ENCODE measurements at regions not wholly inside any gene's neighbourhood (a gene's known extent, or its start where the extent isn't known, plus 50 kb on each side); places are given as distances from the start of the nearest gene placed in this dataset.

DNA sequence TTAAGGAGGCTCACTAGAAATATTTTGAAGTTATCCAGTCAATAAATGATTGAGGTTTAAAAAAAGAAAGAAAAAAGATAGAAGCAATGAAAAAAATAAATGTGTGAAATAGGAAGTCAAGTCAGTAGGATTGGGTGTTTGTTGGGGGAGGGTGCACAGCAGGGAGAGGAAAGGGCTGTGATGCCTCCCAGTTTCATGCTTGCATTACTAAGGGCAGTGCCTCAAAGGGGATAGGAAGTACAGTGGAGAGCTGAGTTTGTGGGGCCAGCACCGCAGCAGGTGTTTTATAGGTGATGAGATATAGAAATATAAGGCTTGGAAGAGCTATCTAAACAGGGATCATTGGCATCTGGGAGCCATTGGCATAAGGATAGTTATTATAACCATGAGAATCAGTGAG lies 919.2 kb downstream of the STIM2 start:
- TF ChIP-seq, protein P1, sequence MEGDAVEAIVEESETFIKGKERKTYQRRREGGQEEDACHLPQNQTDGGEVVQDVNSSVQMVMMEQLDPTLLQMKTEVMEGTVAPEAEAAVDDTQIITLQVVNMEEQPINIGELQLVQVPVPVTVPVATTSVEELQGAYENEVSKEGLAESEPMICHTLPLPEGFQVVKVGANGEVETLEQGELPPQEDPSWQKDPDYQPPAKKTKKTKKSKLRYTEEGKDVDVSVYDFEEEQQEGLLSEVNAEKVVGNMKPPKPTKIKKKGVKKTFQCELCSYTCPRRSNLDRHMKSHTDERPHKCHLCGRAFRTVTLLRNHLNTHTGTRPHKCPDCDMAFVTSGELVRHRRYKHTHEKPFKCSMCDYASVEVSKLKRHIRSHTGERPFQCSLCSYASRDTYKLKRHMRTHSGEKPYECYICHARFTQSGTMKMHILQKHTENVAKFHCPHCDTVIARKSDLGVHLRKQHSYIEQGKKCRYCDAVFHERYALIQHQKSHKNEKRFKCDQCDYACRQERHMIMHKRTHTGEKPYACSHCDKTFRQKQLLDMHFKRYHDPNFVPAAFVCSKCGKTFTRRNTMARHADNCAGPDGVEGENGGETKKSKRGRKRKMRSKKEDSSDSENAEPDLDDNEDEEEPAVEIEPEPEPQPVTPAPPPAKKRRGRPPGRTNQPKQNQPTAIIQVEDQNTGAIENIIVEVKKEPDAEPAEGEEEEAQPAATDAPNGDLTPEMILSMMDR (IDR thresholded peaks at IDR 0.05): no peak
- TF ChIP-seq POLR2A (IDR thresholded peaks at IDR 0.05): no peak
